ENCODE measurements at regions not wholly inside any gene's neighbourhood (a gene's known extent, or its start where the extent isn't known, plus 50 kb on each side); places are given as distances from the start of the nearest gene placed in this dataset.

GRCh38 chr12:97275256-97275655 lies 187.3 kb upstream of the RMST start:
- H3K9ac ChIP-seq (replicated peaks; ENCODE audit: extremely low read depth, insufficient read depth, low read length): no peak overlapping the region
- no peak overlapping the region for H3K4me2 ChIP-seq (ENCODE audit: insufficient read depth, low read length)
- no peaks in the 10 kb centered on the region for H3K9me1 ChIP-seq (replicated peaks; ENCODE audit: control insufficient read depth, extremely low read depth, insufficient read depth, low read length)
- dilution Hi-C loops (cut with MboI; ENCODE audit: extremely low pct_ligation_motif_present, low sequenced_read_pairs): no loop called here
- no TSS peak for BruUV-seq (replicated peaks)
- FAIRE-seq (no peak), DNase-seq (ENCODE audit: low read depth, low spot score) (no peak)
- ChIA-PET POLR2A (no interaction called here), CTCF (no interaction called here)
- no peak overlapping the region for H3K4me3 ChIP-seq (replicated peaks in 1 of 3; ENCODE audit: insufficient read depth in 1 of 3, low read depth in 1 of 3, low read length in 3 of 3)
- intact Hi-C loops (cut with micrococcal nuclease): no loop called here
- H4K20me1 ChIP-seq (replicated peaks; ENCODE audit: control insufficient read depth, extremely low read depth, insufficient read depth, low read length): no peaks in the 10 kb centered on the region
- H3K36me3 ChIP-seq (ENCODE audit: control insufficient read depth in 2 of 2, extremely low read depth in 1 of 2, insufficient read depth in 2 of 2, low read length in 2 of 2): no peaks in the 10 kb centered on the region
- H2AFZ ChIP-seq (ENCODE audit: low read depth, low read length): no peak overlapping the region
- TF ChIP-seq POLR2AphosphoS5 (IDR thresholded peaks at IDR 0.05; ENCODE audit: insufficient read depth, low read depth, low read length) (no peak), JUN (IDR thresholded peaks at IDR 0.05; ENCODE audit: borderline replicate concordance, insufficient read depth, insufficient read length, low read depth) (no peak), CTCF (IDR thresholded peaks at IDR 0.05; ENCODE audit: extremely low read depth in 1 of 2, insufficient read depth in 1 of 2, low read depth in 1 of 2, low read length in 2 of 2) (no peak), POLR2A (IDR thresholded peaks at IDR 0.05; ENCODE audit: low read depth, low read length) (no peak)
- H3K4me1 ChIP-seq (ENCODE audit: control insufficient read depth, extremely low read depth, insufficient read depth, low read length): no peaks in the 10 kb centered on the region
- no peak overlapping the region for H3K27ac ChIP-seq (ENCODE audit: insufficient read depth, low read depth, low read length)
- no peaks in the 10 kb centered on the region for H3K79me2 ChIP-seq (ENCODE audit: control insufficient read depth, insufficient read depth, low read length)
- H3K27me3 ChIP-seq (ENCODE audit: control insufficient read depth in 2 of 2, insufficient read depth in 2 of 2, low read length in 2 of 2): no peaks in the 10 kb centered on the region
- no peaks in the 10 kb centered on the region for H3K9me3 ChIP-seq (replicated peaks; ENCODE audit: control insufficient read depth, insufficient read depth, low read length)

GRCh38 chr12:97275728-97276590 lies 186.6 kb upstream of the RMST start:
- H3K36me3 ChIP-seq (ENCODE audit: control insufficient read depth in 2 of 2, extremely low read depth in 1 of 2, insufficient read depth in 2 of 2, low read length in 2 of 2): no peaks in the 10 kb centered on the region
- BruUV-seq (replicated peaks): no TSS peak
- H3K4me3 ChIP-seq (replicated peaks in 1 of 3; ENCODE audit: insufficient read depth in 1 of 3, low read depth in 1 of 3, low read length in 3 of 3): no peak overlapping the region
- no peaks in the 10 kb centered on the region for H3K9me3 ChIP-seq (replicated peaks; ENCODE audit: control insufficient read depth, insufficient read depth, low read length)
- no peaks in the 10 kb centered on the region for H4K20me1 ChIP-seq (replicated peaks; ENCODE audit: control insufficient read depth, extremely low read depth, insufficient read depth, low read length)
- H3K79me2 ChIP-seq (ENCODE audit: control insufficient read depth, insufficient read depth, low read length): no peaks in the 10 kb centered on the region
- no peaks in the 10 kb centered on the region for H3K4me1 ChIP-seq (ENCODE audit: control insufficient read depth, extremely low read depth, insufficient read depth, low read length)
- ChIA-PET CTCF (no interaction called here), POLR2A (no interaction called here)
- DNase-seq (ENCODE audit: low read depth, low spot score) (no peak), FAIRE-seq (no peak)
- dilution Hi-C loops (cut with MboI; ENCODE audit: extremely low pct_ligation_motif_present, low sequenced_read_pairs): no loop called here
- H2AFZ ChIP-seq (ENCODE audit: low read depth, low read length): no peak overlapping the region
- no peak overlapping the region for H3K9ac ChIP-seq (replicated peaks; ENCODE audit: extremely low read depth, insufficient read depth, low read length)
- no peaks in the 10 kb centered on the region for H3K9me1 ChIP-seq (replicated peaks; ENCODE audit: control insufficient read depth, extremely low read depth, insufficient read depth, low read length)
- TF ChIP-seq CTCF (IDR thresholded peaks at IDR 0.05; ENCODE audit: extremely low read depth in 1 of 2, insufficient read depth in 1 of 2, low read depth in 1 of 2, low read length in 2 of 2): no peak
- TF ChIP-seq JUN (IDR thresholded peaks at IDR 0.05; ENCODE audit: borderline replicate concordance, insufficient read depth, insufficient read length, low read depth): no peak
- no peak for TF ChIP-seq GATA2 (IDR thresholded peaks at IDR 0.05; ENCODE audit: insufficient read depth, insufficient read length, low read depth, low read length)
- no peak for TF ChIP-seq EZH2 (IDR thresholded peaks at IDR 0.05; ENCODE audit: borderline replicate concordance, low read depth, low read length, severe bottlenecking)
- TF ChIP-seq MYC (IDR thresholded peaks at IDR 0.05; ENCODE audit: low read depth, low read length): no peak
- TF ChIP-seq POLR2AphosphoS5 (IDR thresholded peaks at IDR 0.05; ENCODE audit: insufficient read depth, low read depth, low read length): no peak
- no peak for TF ChIP-seq FOS (IDR thresholded peaks at IDR 0.05; ENCODE audit: borderline replicate concordance, insufficient read depth, low read length)
- TF ChIP-seq MAX (IDR thresholded peaks at IDR 0.05; ENCODE audit: insufficient read depth, insufficient read length): no peak
- TF ChIP-seq POLR2A (IDR thresholded peaks at IDR 0.05; ENCODE audit: low read depth, low read length): no peak
- no peak overlapping the region for H3K27ac ChIP-seq (ENCODE audit: insufficient read depth, low read depth, low read length)
- H3K27me3 ChIP-seq (ENCODE audit: control insufficient read depth in 2 of 2, insufficient read depth in 2 of 2, low read length in 2 of 2): no peaks in the 10 kb centered on the region
- intact Hi-C loops (cut with micrococcal nuclease): no loop called here
- H3K4me2 ChIP-seq (ENCODE audit: insufficient read depth, low read length): no peak overlapping the region
